Caco-2 (cell line): ENCODE measurements at regions not wholly inside any gene's neighbourhood (a gene's known extent, or its start where the extent isn't known, plus 50 kb on each side); places are given as distances from the start of the nearest gene placed in this dataset.

Experiments used
- BruUV-seq: library from RNA; stranded (reverse); fragments of 400-500 nt; replicated peaks from 2 replicates; lab custom pipeline; 2021; lab: Mats Ljungman, UMichigan
- CTCF ChIA-PET: fragments of 300-600 bp; sonication (Branson Sonifier 250); formaldehyde crosslinking; loops from one replicate; lab custom pipeline; 2022; ENCODE audit warnings: antibody characterized with exemption; lab: Charles Lee
- POLR2A ChIA-PET: fragments of 300-600 bp; sonication (Branson Sonifier 250); formaldehyde crosslinking; loops from one replicate; lab custom pipeline; 2022; ENCODE audit warnings: antibody characterized with exemption; lab: Charles Lee
- DNase-seq, 2 experiments: peaks; one replicate each; pipeline versions ENCODE4 v3.0.0 to v3.0.0-alpha.2; 2020 to 2022
- H3K27me3 ChIP-seq: replicated peaks from 2 replicates; pipeline ENCODE4 v1.6.0; 2011; ENCODE audit warnings: low read length; ENCODE audit not compliant: control insufficient read depth, insufficient read depth
- H3K36me3 ChIP-seq: 2 replicates; pipeline ENCODE4 v1.5.1; 2011; ENCODE audit warnings: low read length; ENCODE audit not compliant: control insufficient read depth, insufficient read depth
- H3K4me1 ChIP-seq: fragments of 250-450 bp; sonication (Bioruptor Pico); 2 replicates; pipeline ENCODE4 v1.5.1; 2020; ENCODE audit warnings: mild to moderate bottlenecking
- H3K4me3 ChIP-seq: 2 replicates; pipeline ENCODE4 v1.5.1; 2011; ENCODE audit warnings: low read depth, mild to moderate bottlenecking, control low read depth, low read length
- H3K9me3 ChIP-seq: fragments of 250-450 bp; sonication (Bioruptor Pico); 2 replicates; pipeline ENCODE4 v1.5.1; 2020; ENCODE audit warnings: mild to moderate bottlenecking, moderate library complexity
- H3K27ac Mint-ChIP-seq: one replicate; pipeline ENCODE4 v1.8.0; 2022; ENCODE audit warnings: mixed read lengths; ENCODE audit not compliant: unreplicated experiment
- H3K27me3 Mint-ChIP-seq: one replicate; pipeline ENCODE4 v1.8.0; 2022; ENCODE audit warnings: mixed read lengths; ENCODE audit not compliant: insufficient read depth, unreplicated experiment
- H3K36me3 Mint-ChIP-seq: one replicate; pipeline ENCODE4 v1.8.0; 2022; ENCODE audit warnings: mild to moderate bottlenecking, mixed read lengths; ENCODE audit not compliant: insufficient read depth, unreplicated experiment
- H3K4me1 Mint-ChIP-seq: one replicate; pipeline ENCODE4 v1.8.0; 2022; ENCODE audit warnings: low read depth, mixed read lengths; ENCODE audit not compliant: unreplicated experiment
- H3K4me3 Mint-ChIP-seq: one replicate; pipeline ENCODE4 v1.8.0; 2022; ENCODE audit warnings: mild to moderate bottlenecking, moderate library complexity, mixed read lengths; ENCODE audit not compliant: unreplicated experiment
- H3K9me3 Mint-ChIP-seq: one replicate; pipeline ENCODE4 v1.8.0; 2022; ENCODE audit warnings: mixed read lengths; ENCODE audit not compliant: unreplicated experiment
- intact Hi-C: fragments of 100-400 bp; cut with micrococcal nuclease; formaldehyde crosslinking; loops from one replicate; pipeline ENCODE4 v1.10.0; 2022; ENCODE audit not compliant: unreplicated experiment
- TF ChIP-seq, protein P1 (sequence below), 2 experiments: fragments of 200-600 bp in 1 of 2; IDR thresholded peaks; 1 replicate in 1 of 2; 2 replicates in 1 of 2; pipeline versions ENCODE4 v1.5.1 to v1.8.0; 2011 to 2022; ENCODE audit warnings: antibody characterized with exemption in 1 of 2, control low read depth in 1 of 2, inconsistent platforms in 1 of 2, low read depth in 1 of 2, low read length in 1 of 2, mild to moderate bottlenecking in 1 of 2, moderate library complexity in 1 of 2; ENCODE audit not compliant: insufficient read depth in 1 of 2, severe bottlenecking in 1 of 2, unreplicated experiment in 1 of 2

DNA sequence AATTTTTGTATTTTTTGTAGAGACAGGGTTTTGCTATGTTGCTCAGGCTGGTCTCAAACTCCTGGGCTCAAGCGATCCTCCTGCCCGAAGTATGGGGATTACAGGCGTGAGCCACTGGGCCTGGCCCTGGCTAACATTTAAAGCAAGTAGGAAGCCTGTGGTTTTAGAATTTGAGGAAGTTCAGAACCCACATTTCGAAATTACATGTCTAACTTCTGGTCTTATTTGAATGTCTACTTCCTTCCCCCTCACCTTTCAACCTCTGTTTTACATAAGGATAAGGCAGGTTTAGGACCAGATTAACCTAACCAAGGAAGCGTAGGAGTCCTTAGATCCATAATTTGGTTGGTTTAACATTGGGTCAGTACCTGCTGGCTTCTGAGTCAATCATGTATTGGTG, 120.5 kb upstream of the PROK2 start:
- Histone ChIP-seq H3K9me3 (no peaks in the 10 kb centered on the region), H3K36me3 (no peaks in the 10 kb centered on the region), H3K27me3 (no peaks in the 10 kb centered on the region), H3K4me1 (no peaks in the 10 kb centered on the region), H3K4me3 (no peak overlapping the region)
- CTCF ChIA-PET, result no interaction called here
- Mint-ChIP-seq H3K9me3 (no peaks in the 10 kb centered on the region), H3K4me1 (peaks cover 9% of the 10 kb centered on the region), H3K4me3 (no peak overlapping the region), H3K27me3 (peaks cover 20% of the 10 kb centered on the region), H3K36me3 (no peaks in the 10 kb centered on the region), H3K27ac (no peak overlapping the region)
- intact Hi-C loops, result no loop called here
- no peak for DNase-seq
- POLR2A ChIA-PET, result no interaction called here
- TF ChIP-seq, protein P1, sequence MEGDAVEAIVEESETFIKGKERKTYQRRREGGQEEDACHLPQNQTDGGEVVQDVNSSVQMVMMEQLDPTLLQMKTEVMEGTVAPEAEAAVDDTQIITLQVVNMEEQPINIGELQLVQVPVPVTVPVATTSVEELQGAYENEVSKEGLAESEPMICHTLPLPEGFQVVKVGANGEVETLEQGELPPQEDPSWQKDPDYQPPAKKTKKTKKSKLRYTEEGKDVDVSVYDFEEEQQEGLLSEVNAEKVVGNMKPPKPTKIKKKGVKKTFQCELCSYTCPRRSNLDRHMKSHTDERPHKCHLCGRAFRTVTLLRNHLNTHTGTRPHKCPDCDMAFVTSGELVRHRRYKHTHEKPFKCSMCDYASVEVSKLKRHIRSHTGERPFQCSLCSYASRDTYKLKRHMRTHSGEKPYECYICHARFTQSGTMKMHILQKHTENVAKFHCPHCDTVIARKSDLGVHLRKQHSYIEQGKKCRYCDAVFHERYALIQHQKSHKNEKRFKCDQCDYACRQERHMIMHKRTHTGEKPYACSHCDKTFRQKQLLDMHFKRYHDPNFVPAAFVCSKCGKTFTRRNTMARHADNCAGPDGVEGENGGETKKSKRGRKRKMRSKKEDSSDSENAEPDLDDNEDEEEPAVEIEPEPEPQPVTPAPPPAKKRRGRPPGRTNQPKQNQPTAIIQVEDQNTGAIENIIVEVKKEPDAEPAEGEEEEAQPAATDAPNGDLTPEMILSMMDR (IDR thresholded peaks at IDR 0.05; ENCODE audit: insufficient read depth in 1 of 2, low read depth in 1 of 2, low read length in 1 of 2, severe bottlenecking in 1 of 2, unreplicated experiment in 1 of 2), result no peak
- BruUV-seq, result no TSS peak

DNA sequence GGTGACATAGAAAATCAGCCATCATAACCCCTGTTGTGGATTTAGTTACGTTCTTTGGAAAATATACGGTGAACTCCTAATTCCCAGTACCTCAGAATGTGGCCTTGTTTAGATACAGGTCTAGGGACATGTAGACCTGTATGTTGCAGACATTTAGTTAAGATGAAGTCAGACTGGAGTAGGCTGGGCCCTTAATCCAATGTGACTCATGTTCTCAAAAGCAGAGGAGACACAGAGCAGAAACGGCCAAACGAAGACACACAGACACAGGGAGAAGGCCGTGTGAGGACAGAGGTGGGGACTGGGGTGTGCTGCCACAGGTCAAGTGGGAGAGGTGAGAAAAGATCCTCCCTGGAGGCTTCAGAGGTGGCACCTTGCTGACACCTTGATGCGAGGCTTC, 119.0 kb upstream of the PROK2 start:
- Histone ChIP-seq H3K9me3 (no peaks in the 10 kb centered on the region), H3K27me3 (no peaks in the 10 kb centered on the region), H3K4me1 (no peaks in the 10 kb centered on the region), H3K4me3 (no peak overlapping the region), H3K36me3 (no peaks in the 10 kb centered on the region)
- intact Hi-C loops, result no loop called here
- CTCF ChIA-PET, result no interaction called here
- POLR2A ChIA-PET, result no interaction called here
- BruUV-seq, result no TSS peak
- Mint-ChIP-seq H3K4me1 (peaks cover 9% of the 10 kb centered on the region), H3K27me3 (peaks cover 15% of the 10 kb centered on the region), H3K4me3 (no peak overlapping the region), H3K36me3 (no peaks in the 10 kb centered on the region), H3K27ac (no peak overlapping the region), H3K9me3 (no peaks in the 10 kb centered on the region)
- TF ChIP-seq, protein P1 (IDR thresholded peaks at IDR 0.05; ENCODE audit: insufficient read depth in 1 of 2, low read depth in 1 of 2, low read length in 1 of 2, severe bottlenecking in 1 of 2, unreplicated experiment in 1 of 2), result no peak
- DNase-seq, result no peak

DNA sequence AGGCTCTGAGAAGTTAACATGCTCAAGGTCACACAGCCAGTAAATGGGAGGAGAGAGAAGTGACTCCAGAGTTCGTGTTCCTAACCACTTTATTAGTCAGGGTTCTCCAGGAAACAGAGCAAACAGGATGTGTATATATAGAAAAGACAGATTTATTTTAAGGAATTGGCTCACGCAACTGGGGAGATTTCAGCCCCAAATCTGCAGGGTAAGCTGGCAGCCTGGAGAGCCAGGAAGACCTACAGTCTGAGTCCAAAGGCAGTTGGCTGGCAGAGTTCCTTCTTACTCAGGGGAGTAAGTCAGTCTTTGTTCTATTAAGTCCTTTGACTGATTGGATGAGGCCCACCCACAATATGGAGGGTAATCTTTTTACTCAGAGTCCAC, 118.2 kb upstream of the PROK2 start:
- no peak overlapping the region for H3K4me3 ChIP-seq
- intact Hi-C loops, result no loop called here
- H3K9me3 Mint-ChIP-seq, result no peaks in the 10 kb centered on the region
- CTCF ChIA-PET, result interaction anchor here (1.1 kb wide), 1 partner anchor 28 kb away, joined by 3 read pairs; no protein-coding TSS in a partner anchor
- no TSS peak for BruUV-seq
- H3K4me1 Mint-ChIP-seq, result peaks cover 9% of the 10 kb centered on the region
- no peak for DNase-seq
- no peak overlapping the region for H3K4me3 Mint-ChIP-seq
- no peak overlapping the region for H3K27ac Mint-ChIP-seq
- no peaks in the 10 kb centered on the region for H3K9me3 ChIP-seq
- H3K36me3 Mint-ChIP-seq, result no peaks in the 10 kb centered on the region
- no peaks in the 10 kb centered on the region for H3K27me3 ChIP-seq
- H3K36me3 ChIP-seq, result no peaks in the 10 kb centered on the region
- TF ChIP-seq, protein P1 (IDR thresholded peaks at IDR 0.05; ENCODE audit: insufficient read depth in 1 of 2, low read depth in 1 of 2, low read length in 1 of 2, severe bottlenecking in 1 of 2, unreplicated experiment in 1 of 2), result no peak
- H3K4me1 ChIP-seq, result no peaks in the 10 kb centered on the region
- POLR2A ChIA-PET, result no interaction called here
- H3K27me3 Mint-ChIP-seq, result peaks cover 8% of the 10 kb centered on the region
